ENCODE measurements at regions not wholly inside any gene's neighbourhood (a gene's known extent, or its start where the extent isn't known, plus 50 kb on each side); places are given as distances from the start of the nearest gene placed in this dataset.
"Not testable (repeated sequence)": the region's sequence is repeated elsewhere in the genome, so short reads cannot be mapped to it uniquely, and the experiment has no call there.

- H3K4me3 Mint-ChIP-seq; H3K4me1 Mint-ChIP-seq (ENCODE audit: low read depth); H3K9me3 Mint-ChIP-seq; H3K27me3 Mint-ChIP-seq; H3K36me3 Mint-ChIP-seq (ENCODE audit: low read depth); H3K27ac Mint-ChIP-seq; intact Hi-C loops (cut with micrococcal nuclease): not testable (repeated sequence)
Measured at GRCh38 chr4:11066584-11066983, 362.1 kb downstream of the HS3ST1 start.

GRCh38 chr4:11060637-11061036, 368.1 kb downstream of the HS3ST1 start:
- H3K9me3 Mint-ChIP-seq; H3K27me3 Mint-ChIP-seq; intact Hi-C loops (cut with micrococcal nuclease); H3K27ac Mint-ChIP-seq; H3K36me3 Mint-ChIP-seq (ENCODE audit: low read depth); H3K4me3 Mint-ChIP-seq; H3K4me1 Mint-ChIP-seq (ENCODE audit: low read depth): not testable (repeated sequence)

- H3K36me3 Mint-ChIP-seq (ENCODE audit: low read depth); H3K4me3 Mint-ChIP-seq; intact Hi-C loops (cut with micrococcal nuclease); H3K27me3 Mint-ChIP-seq; H3K9me3 Mint-ChIP-seq; H3K27ac Mint-ChIP-seq; H3K4me1 Mint-ChIP-seq (ENCODE audit: low read depth): not testable (repeated sequence)
Measured at GRCh38 chr4:11054937-11055336, 370.4 kb upstream of the CLNK start.

- H3K4me3 Mint-ChIP-seq, result no peak overlapping the region
Measured at GRCh38 chr4:11053601-11054220, 369.1 kb upstream of the CLNK start.

GRCh38 chr4:11051181-11051580, 366.6 kb upstream of the CLNK start:
- Mint-ChIP-seq H3K27ac (no peak overlapping the region), H3K27me3 (no peaks in the 10 kb centered on the region), H3K4me1 (ENCODE audit: low read depth) (no peaks in the 10 kb centered on the region), H3K36me3 (ENCODE audit: low read depth) (no peaks in the 10 kb centered on the region), H3K9me3 (peaks cover 8% of the 10 kb centered on the region), H3K4me3 (no peak overlapping the region)
- intact Hi-C loops (cut with micrococcal nuclease), result no loop called here

More at GRCh38 chr4:11053601-11054220, 369.1 kb upstream of the CLNK start:
- H3K9me3 Mint-ChIP-seq, result no peaks in the 10 kb centered on the region
- intact Hi-C loops (cut with micrococcal nuclease), result no loop called here
- H3K4me1 Mint-ChIP-seq (ENCODE audit: low read depth), result no peaks in the 10 kb centered on the region
- no peak overlapping the region for H3K27ac Mint-ChIP-seq
- no peaks in the 10 kb centered on the region for H3K36me3 Mint-ChIP-seq (ENCODE audit: low read depth)
- no peaks in the 10 kb centered on the region for H3K27me3 Mint-ChIP-seq

GRCh38 chr4:11050766-11051165, 366.2 kb upstream of the CLNK start:
- no peak overlapping the region for H3K4me3 Mint-ChIP-seq
- intact Hi-C loops (cut with micrococcal nuclease), result no loop called here
- no peaks in the 10 kb centered on the region for H3K27me3 Mint-ChIP-seq
- H3K27ac Mint-ChIP-seq, result no peak overlapping the region
- no peaks in the 10 kb centered on the region for H3K4me1 Mint-ChIP-seq (ENCODE audit: low read depth)
- peaks cover 8% of the 10 kb centered on the region for H3K9me3 Mint-ChIP-seq
- no peaks in the 10 kb centered on the region for H3K36me3 Mint-ChIP-seq (ENCODE audit: low read depth)

- Mint-ChIP-seq H3K4me1 (ENCODE audit: low read depth) (no peaks in the 10 kb centered on the region), H3K27ac (no peak overlapping the region), H3K36me3 (ENCODE audit: low read depth) (no peaks in the 10 kb centered on the region), H3K27me3 (no peaks in the 10 kb centered on the region), H3K4me3 (no peak overlapping the region), H3K9me3 (peaks cover 8% of the 10 kb centered on the region)
- intact Hi-C loops (cut with micrococcal nuclease), result no loop called here
Measured at GRCh38 chr4:11049001-11049400, 364.4 kb upstream of the CLNK start.

GRCh38 chr4:11042760-11043159, 358.2 kb upstream of the CLNK start:
- H3K27me3 Mint-ChIP-seq, result no peaks in the 10 kb centered on the region
- no peaks in the 10 kb centered on the region for H3K36me3 Mint-ChIP-seq (ENCODE audit: low read depth)
- intact Hi-C loops (cut with micrococcal nuclease), result no loop called here
- H3K4me3 Mint-ChIP-seq, result no peak overlapping the region
- H3K27ac Mint-ChIP-seq, result no peak overlapping the region
- H3K4me1 Mint-ChIP-seq (ENCODE audit: low read depth), result no peaks in the 10 kb centered on the region
- peaks cover 8% of the 10 kb centered on the region for H3K9me3 Mint-ChIP-seq

- no peak overlapping the region for H3K27ac Mint-ChIP-seq
- no peak overlapping the region for H3K4me3 Mint-ChIP-seq
- intact Hi-C loops (cut with micrococcal nuclease), result no loop called here
- H3K4me1 Mint-ChIP-seq (ENCODE audit: low read depth), result no peaks in the 10 kb centered on the region
- H3K27me3 Mint-ChIP-seq, result no peaks in the 10 kb centered on the region
- H3K36me3 Mint-ChIP-seq (ENCODE audit: low read depth), result no peaks in the 10 kb centered on the region
- H3K9me3 Mint-ChIP-seq, result no peaks in the 10 kb centered on the region
Measured at GRCh38 chr4:11039634-11040131, 355.1 kb upstream of the CLNK start.

GRCh38 chr4:11038926-11039325, 354.4 kb upstream of the CLNK start:
- H3K36me3 Mint-ChIP-seq (ENCODE audit: low read depth), result no peaks in the 10 kb centered on the region
- no peak overlapping the region for H3K27ac Mint-ChIP-seq
- H3K4me1 Mint-ChIP-seq (ENCODE audit: low read depth), result no peaks in the 10 kb centered on the region
- no peaks in the 10 kb centered on the region for H3K9me3 Mint-ChIP-seq
- no peaks in the 10 kb centered on the region for H3K27me3 Mint-ChIP-seq
- intact Hi-C loops (cut with micrococcal nuclease), result no loop called here
- no peak overlapping the region for H3K4me3 Mint-ChIP-seq

GRCh38 chr4:11037637-11038036, 353.1 kb upstream of the CLNK start:
- no peaks in the 10 kb centered on the region for H3K9me3 Mint-ChIP-seq
- H3K27ac Mint-ChIP-seq, result no peak overlapping the region
- H3K4me1 Mint-ChIP-seq (ENCODE audit: low read depth), result no peaks in the 10 kb centered on the region
- no peaks in the 10 kb centered on the region for H3K27me3 Mint-ChIP-seq
- intact Hi-C loops (cut with micrococcal nuclease), result no loop called here
- H3K36me3 Mint-ChIP-seq (ENCODE audit: low read depth), result no peaks in the 10 kb centered on the region
- no peak overlapping the region for H3K4me3 Mint-ChIP-seq

- Mint-ChIP-seq H3K4me3 (no peak overlapping the region), H3K27ac (no peak overlapping the region), H3K9me3 (peaks cover 19% of the 10 kb centered on the region), H3K27me3 (no peaks in the 10 kb centered on the region), H3K4me1 (ENCODE audit: low read depth) (no peaks in the 10 kb centered on the region), H3K36me3 (ENCODE audit: low read depth) (no peaks in the 10 kb centered on the region)
- intact Hi-C loops (cut with micrococcal nuclease), result no loop called here
Measured at GRCh38 chr4:11028334-11028733, 343.8 kb upstream of the CLNK start.

GRCh38 chr4:11021333-11021732, 336.8 kb upstream of the CLNK start:
- intact Hi-C loops (cut with micrococcal nuclease), result no loop called here

GRCh38 chr4:11019451-11020240, 335.1 kb upstream of the CLNK start:
- no peak overlapping the region for H3K27ac Mint-ChIP-seq
- no peaks in the 10 kb centered on the region for H3K4me1 Mint-ChIP-seq (ENCODE audit: low read depth)
- H3K9me3 Mint-ChIP-seq, result no peaks in the 10 kb centered on the region
- H3K4me3 Mint-ChIP-seq, result no peak overlapping the region
- intact Hi-C loops (cut with micrococcal nuclease), result no loop called here
- no peaks in the 10 kb centered on the region for H3K27me3 Mint-ChIP-seq
- H3K36me3 Mint-ChIP-seq (ENCODE audit: low read depth), result no peaks in the 10 kb centered on the region

More at GRCh38 chr4:11021333-11021732, 336.8 kb upstream of the CLNK start:
- H3K9me3 Mint-ChIP-seq, result no peaks in the 10 kb centered on the region
- H3K27me3 Mint-ChIP-seq, result no peaks in the 10 kb centered on the region
- no peaks in the 10 kb centered on the region for H3K4me1 Mint-ChIP-seq (ENCODE audit: low read depth)
- H3K4me3 Mint-ChIP-seq, result no peak overlapping the region
- H3K36me3 Mint-ChIP-seq (ENCODE audit: low read depth), result no peaks in the 10 kb centered on the region
- no peak overlapping the region for H3K27ac Mint-ChIP-seq

- no peaks in the 10 kb centered on the region for H3K27me3 Mint-ChIP-seq
- H3K9me3 Mint-ChIP-seq, result no peaks in the 10 kb centered on the region
- no peak overlapping the region for H3K4me3 Mint-ChIP-seq
- no peaks in the 10 kb centered on the region for H3K4me1 Mint-ChIP-seq (ENCODE audit: low read depth)
- no peaks in the 10 kb centered on the region for H3K36me3 Mint-ChIP-seq (ENCODE audit: low read depth)
- intact Hi-C loops (cut with micrococcal nuclease), result no loop called here
- H3K27ac Mint-ChIP-seq, result no peak overlapping the region
Measured at GRCh38 chr4:11014199-11014598, 329.6 kb upstream of the CLNK start.
